Activated naive CD4-positive, alpha-beta T cell treated with anti-CD3 and anti-CD28 coated beads for 36 hours (primary cell): ENCODE measurements at regions not wholly inside any gene's neighbourhood (a gene's known extent, or its start where the extent isn't known, plus 50 kb on each side); places are given as distances from the start of the nearest gene placed in this dataset.
A peak's percentile ranks its signal among the peaks of the same experiment; 100 is the strongest.

ENCODE experiments used
- CTCF ChIA-PET: fragments of 350-600 bp; sonication (Branson Sonifier 250); formaldehyde crosslinking; loops from one replicate; lab custom pipeline; 2021; ENCODE audit warnings: antibody characterized with exemption; lab: Charles Lee
- DNase-seq: peaks from one replicate; pipeline ENCODE4 v3.0.0-alpha.2; 2020
- H3K27ac Mint-ChIP-seq: one replicate; pipeline ENCODE4 v1.8.0; 2021; ENCODE audit warnings: mild to moderate bottlenecking, mixed read lengths
- H3K27me3 Mint-ChIP-seq: one replicate; pipeline ENCODE4 v1.8.0; 2021; ENCODE audit warnings: low read depth, mixed read lengths
- H3K36me3 Mint-ChIP-seq: one replicate; pipeline ENCODE4 v1.8.0; 2021; ENCODE audit warnings: low read depth, mixed read lengths
- H3K4me1 Mint-ChIP-seq: one replicate; pipeline ENCODE4 v1.8.0; 2021; ENCODE audit warnings: low read depth, mixed read lengths
- H3K4me3 Mint-ChIP-seq: one replicate; pipeline ENCODE4 v1.8.0; 2021; ENCODE audit warnings: mild to moderate bottlenecking, moderate library complexity, mixed read lengths
- H3K9me3 Mint-ChIP-seq: one replicate; pipeline ENCODE4 v1.8.0; 2021; ENCODE audit warnings: mixed read lengths
- intact Hi-C: fragments of 100-400 bp; cut with micrococcal nuclease; formaldehyde crosslinking; loops from one replicate; pipeline ENCODE4 v1.15.1; 2023

DNA sequence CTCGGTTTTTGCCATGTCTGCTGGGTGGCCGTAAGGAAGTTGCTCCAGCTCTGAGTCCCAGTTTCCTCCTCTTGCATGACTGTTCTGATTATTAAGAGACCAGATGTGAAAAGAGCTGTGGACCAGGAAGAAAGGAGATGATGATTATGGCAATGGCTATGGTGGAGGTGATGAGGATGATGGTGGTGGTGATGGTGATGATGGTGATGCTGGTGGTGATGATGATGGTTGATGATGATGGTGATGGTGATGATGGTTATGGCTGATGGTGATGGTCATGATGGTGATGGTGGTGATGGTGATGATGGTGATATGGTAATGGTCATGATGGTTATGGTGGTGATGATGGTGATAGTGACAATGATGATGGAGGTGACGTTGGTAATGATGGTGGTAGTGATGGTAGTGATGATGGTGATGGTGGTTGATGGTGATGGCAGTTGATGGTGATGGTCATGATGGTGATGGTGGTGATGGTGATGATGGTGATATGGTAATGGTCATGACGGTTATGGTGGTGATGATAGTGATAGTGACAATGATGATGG is 107.8 kb upstream of the NKX1-1 start:
- Mint-ChIP-seq H3K4me3 (no peak overlapping the region), H3K4me1 (no peaks in the 10 kb centered on the region), H3K9me3 (no peaks in the 10 kb centered on the region), H3K36me3 (no peaks in the 10 kb centered on the region), H3K27ac (no peak overlapping the region), H3K27me3 (no peaks in the 10 kb centered on the region)
- CTCF ChIA-PET = interaction anchor here (1.7 kb wide), 1 partner anchor 17 kb away, joined by 5 read pairs; no protein-coding TSS in a partner anchor
- no peak for DNase-seq
- intact Hi-C loops = loop anchor here (10.0 kb wide), 2 partner anchors 109 to 159 kb away; partner anchors contain the start of gene NKX1-1

DNA sequence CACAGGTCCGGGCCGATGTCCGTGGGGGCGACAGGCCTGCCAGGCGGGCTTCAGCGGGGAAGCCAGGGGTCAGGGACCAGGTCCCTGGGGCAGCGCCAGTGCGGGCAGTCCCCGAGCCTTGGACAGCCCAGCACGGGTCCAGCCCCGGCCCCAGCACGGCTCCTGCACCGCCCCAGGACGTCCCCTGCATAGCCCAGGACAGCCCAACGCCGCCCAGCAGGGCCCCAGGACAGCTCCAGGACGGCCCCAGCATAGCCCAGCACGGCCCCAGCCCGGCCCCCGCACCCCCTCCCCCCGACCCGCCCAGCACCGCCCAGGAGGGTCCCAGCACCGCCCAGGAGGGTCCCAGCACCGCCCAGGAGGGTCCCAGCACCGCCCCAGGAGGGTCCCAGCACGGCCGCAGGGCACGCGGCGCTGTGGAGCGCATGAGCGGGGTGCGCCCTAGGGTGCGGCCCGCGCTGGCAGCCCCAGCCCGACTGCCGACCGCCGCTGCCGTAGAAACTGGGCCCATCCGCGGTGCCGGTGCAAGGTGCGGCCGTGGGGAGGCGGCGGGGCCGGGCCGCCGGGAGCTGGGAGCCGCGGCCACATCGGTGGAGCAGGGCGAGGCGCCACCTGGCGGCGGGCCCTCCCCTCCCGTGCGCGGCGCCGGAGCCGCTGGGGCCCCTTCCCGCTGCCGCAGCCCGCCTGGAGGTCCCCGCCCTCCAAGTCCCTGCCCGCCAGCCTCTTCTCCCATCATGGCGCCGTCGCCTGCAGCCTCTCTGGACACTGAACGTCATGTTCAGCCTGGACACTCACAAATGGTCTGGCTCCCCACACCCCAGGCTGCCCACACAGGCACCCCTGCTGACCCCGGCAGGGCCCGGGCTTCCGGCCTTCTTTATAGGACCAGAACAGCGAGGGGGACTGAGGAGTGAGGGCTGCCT is 106.8 kb upstream of the NKX1-1 start:
- DNase-seq = peak; percentile 34
- Mint-ChIP-seq H3K4me3 (no peak overlapping the region), H3K36me3 (no peaks in the 10 kb centered on the region), H3K27ac (no peak overlapping the region), H3K4me1 (no peaks in the 10 kb centered on the region), H3K27me3 (peaks cover under 1% of the 10 kb centered on the region), H3K9me3 (no peaks in the 10 kb centered on the region)
- CTCF ChIA-PET = interaction anchor here (0.7 to 1.7 kb wide), 4 partner anchors 9 to 1091 kb away, joined by 3 to 5 read pairs (median 3); no protein-coding TSS in a partner anchor
- intact Hi-C loops = loop anchor here (10.0 kb wide), 2 partner anchors 108 to 158 kb away; partner anchors contain the start of gene NKX1-1

GRCh38 chr4:1512051-1512737 is 106.0 kb upstream of the NKX1-1 start:
- peaks cover 2% of the 10 kb centered on the region for H3K27me3 Mint-ChIP-seq
- no peaks in the 10 kb centered on the region for H3K36me3 Mint-ChIP-seq
- intact Hi-C loops = loop anchor here (10.0 kb wide), 2 partner anchors 107 to 157 kb away; partner anchors contain the start of gene NKX1-1
- CTCF ChIA-PET = interaction anchor here (1.0 kb wide), 1 partner anchor 8 kb away, joined by 3 read pairs; no protein-coding TSS in a partner anchor
- DNase-seq = no peak
- H3K4me1 Mint-ChIP-seq = no peaks in the 10 kb centered on the region
- H3K9me3 Mint-ChIP-seq = no peaks in the 10 kb centered on the region
- no peak overlapping the region for H3K4me3 Mint-ChIP-seq
- no peak overlapping the region for H3K27ac Mint-ChIP-seq

GRCh38 chr4:1511441-1512041 is 105.3 kb upstream of the NKX1-1 start:
- Mint-ChIP-seq H3K36me3 (no peaks in the 10 kb centered on the region), H3K4me1 (no peaks in the 10 kb centered on the region), H3K27me3 (peaks cover 2% of the 10 kb centered on the region), H3K4me3 (no peak overlapping the region), H3K9me3 (no peaks in the 10 kb centered on the region), H3K27ac (no peak overlapping the region)
- intact Hi-C loops = loop anchor here (10.0 kb wide), 2 partner anchors 107 to 157 kb away; partner anchors contain the start of gene NKX1-1
- CTCF ChIA-PET = no interaction called here
- no peak for DNase-seq

GRCh38 chr4:1510931-1511330 is 104.7 kb upstream of the NKX1-1 start:
- H3K27me3 Mint-ChIP-seq = peaks cover 5% of the 10 kb centered on the region
- H3K4me3 Mint-ChIP-seq = no peak overlapping the region
- no peak overlapping the region for H3K27ac Mint-ChIP-seq
- intact Hi-C loops = loop anchor here (10.0 kb wide), 2 partner anchors 106 to 156 kb away; partner anchors contain the start of gene NKX1-1
- H3K4me1 Mint-ChIP-seq = no peaks in the 10 kb centered on the region
- CTCF ChIA-PET = no interaction called here
- no peak for DNase-seq
- no peaks in the 10 kb centered on the region for H3K36me3 Mint-ChIP-seq
- no peaks in the 10 kb centered on the region for H3K9me3 Mint-ChIP-seq

GRCh38 chr4:1509366-1509765 is 103.1 kb upstream of the NKX1-1 start:
- no peak overlapping the region for H3K27ac Mint-ChIP-seq
- H3K36me3 Mint-ChIP-seq = no peaks in the 10 kb centered on the region
- peaks cover 5% of the 10 kb centered on the region for H3K27me3 Mint-ChIP-seq
- no peak for DNase-seq
- H3K4me1 Mint-ChIP-seq = no peaks in the 10 kb centered on the region
- intact Hi-C loops = no loop called here
- CTCF ChIA-PET = no interaction called here
- no peak overlapping the region for H3K4me3 Mint-ChIP-seq
- no peaks in the 10 kb centered on the region for H3K9me3 Mint-ChIP-seq

GRCh38 chr4:1508161-1509160 is 102.2 kb upstream of the NKX1-1 start:
- Mint-ChIP-seq H3K4me1 (no peaks in the 10 kb centered on the region), H3K9me3 (no peaks in the 10 kb centered on the region), H3K4me3 (no peak overlapping the region), H3K36me3 (no peaks in the 10 kb centered on the region), H3K27ac (no peak overlapping the region), H3K27me3 (peaks cover 5% of the 10 kb centered on the region)
- intact Hi-C loops = no loop called here
- DNase-seq = no peak
- CTCF ChIA-PET = no interaction called here

GRCh38 chr4:1506956-1507721 is 100.9 kb upstream of the NKX1-1 start:
- H3K27me3 Mint-ChIP-seq = peaks cover 5% of the 10 kb centered on the region
- H3K9me3 Mint-ChIP-seq = no peaks in the 10 kb centered on the region
- no peaks in the 10 kb centered on the region for H3K36me3 Mint-ChIP-seq
- DNase-seq = no peak
- H3K4me3 Mint-ChIP-seq = no peak overlapping the region
- H3K4me1 Mint-ChIP-seq = no peaks in the 10 kb centered on the region
- intact Hi-C loops = no loop called here
- CTCF ChIA-PET = no interaction called here
- H3K27ac Mint-ChIP-seq = no peak overlapping the region

DNA sequence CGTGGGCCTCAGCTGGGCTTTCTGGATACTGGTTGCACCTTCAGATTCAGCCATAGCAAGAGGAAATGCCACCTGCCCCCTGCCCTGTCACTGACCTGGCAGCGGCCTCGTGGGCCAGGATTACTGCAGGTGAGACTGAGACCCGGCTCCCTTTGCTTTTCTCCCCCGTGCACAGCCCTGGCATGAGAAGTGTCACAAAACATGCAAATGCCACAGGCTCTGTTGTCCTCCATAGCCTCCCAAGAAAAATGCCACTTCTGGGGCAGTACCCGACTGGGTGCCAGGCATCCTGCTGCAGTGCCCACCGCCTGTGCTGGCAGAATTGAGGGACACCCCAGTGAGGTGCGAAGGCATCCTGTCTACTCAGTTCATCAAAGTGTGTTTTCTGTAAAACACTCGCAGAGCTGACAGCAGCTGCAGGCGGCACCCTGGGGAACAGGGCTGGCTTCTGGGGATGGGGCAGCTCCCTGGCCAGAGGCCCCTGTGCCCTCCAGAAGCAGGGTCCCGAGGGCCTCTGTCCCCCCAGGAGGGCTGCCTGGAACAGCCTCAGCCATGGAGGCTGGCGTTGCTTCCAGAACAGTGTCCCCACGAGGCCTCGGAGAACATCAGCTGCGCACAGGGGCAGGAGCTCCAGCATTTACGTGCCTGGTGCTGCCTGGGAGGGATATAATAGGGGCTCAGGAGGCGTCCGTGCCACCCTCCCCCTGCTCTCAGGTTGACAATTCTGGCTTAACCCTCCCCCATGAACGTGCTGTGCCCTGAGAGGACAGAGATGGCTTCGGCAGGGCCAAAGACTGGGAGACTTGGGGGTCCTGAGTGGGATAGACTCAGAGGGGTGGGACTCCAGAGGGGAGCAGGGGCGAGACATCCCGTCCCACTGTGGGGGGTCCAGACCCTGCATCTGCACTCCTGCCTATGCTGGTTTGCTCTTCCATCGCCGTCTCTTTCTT is 99.5 kb upstream of the NKX1-1 start:
- no peaks in the 10 kb centered on the region for H3K36me3 Mint-ChIP-seq
- H3K4me1 Mint-ChIP-seq = no peaks in the 10 kb centered on the region
- H3K27ac Mint-ChIP-seq = no peak overlapping the region
- intact Hi-C loops = no loop called here
- CTCF ChIA-PET = interaction anchor here (0.6 kb wide), 1 partner anchor 26 kb away, joined by 3 read pairs; no protein-coding TSS in a partner anchor
- no peaks in the 10 kb centered on the region for H3K9me3 Mint-ChIP-seq
- H3K4me3 Mint-ChIP-seq = no peak overlapping the region
- peaks cover 5% of the 10 kb centered on the region for H3K27me3 Mint-ChIP-seq
- DNase-seq = no peak
